ENCODE measurements at regions not wholly inside any gene's neighbourhood (a gene's known extent, or its start where the extent isn't known, plus 50 kb on each side); places are given as distances from the start of the nearest gene placed in this dataset.
"Not testable (repeated sequence)": the region's sequence is repeated elsewhere in the genome, so short reads cannot be mapped to it uniquely, and the experiment has no call there.

DNA sequence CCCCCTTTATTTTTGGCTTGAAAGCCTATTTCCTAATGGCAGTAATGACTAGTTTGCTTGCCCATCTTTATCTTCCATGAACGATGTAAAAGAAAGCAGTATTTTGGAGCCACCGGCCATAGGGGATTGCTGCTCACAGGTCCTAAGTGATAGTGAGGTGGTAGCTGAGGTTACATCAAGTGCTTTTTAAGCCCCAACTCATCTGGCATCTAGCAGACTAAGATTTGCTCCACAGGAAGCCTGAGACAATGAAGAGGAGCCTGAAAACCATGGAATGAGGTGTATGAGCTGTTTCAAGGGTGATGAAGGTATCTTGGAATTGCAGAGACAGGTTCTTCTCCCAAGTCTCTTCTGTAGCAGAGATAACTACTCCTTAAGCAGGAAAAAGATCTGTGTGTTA is 496.3 kb downstream of the XPNPEP1 start:
- no peak for DNase-seq (ENCODE audit: low read depth in 4 of 4, low spot score in 3 of 4)

GRCh38 chr10:109418795-109419194 is 504.5 kb downstream of the XPNPEP1 start:
- DNase-seq (ENCODE audit: low read depth in 4 of 4, low spot score in 3 of 4): no peak

GRCh38 chr10:109417803-109418202 is 505.5 kb downstream of the XPNPEP1 start:
- DNase-seq (ENCODE audit: low read depth in 4 of 4, low spot score in 3 of 4): no peak

DNA sequence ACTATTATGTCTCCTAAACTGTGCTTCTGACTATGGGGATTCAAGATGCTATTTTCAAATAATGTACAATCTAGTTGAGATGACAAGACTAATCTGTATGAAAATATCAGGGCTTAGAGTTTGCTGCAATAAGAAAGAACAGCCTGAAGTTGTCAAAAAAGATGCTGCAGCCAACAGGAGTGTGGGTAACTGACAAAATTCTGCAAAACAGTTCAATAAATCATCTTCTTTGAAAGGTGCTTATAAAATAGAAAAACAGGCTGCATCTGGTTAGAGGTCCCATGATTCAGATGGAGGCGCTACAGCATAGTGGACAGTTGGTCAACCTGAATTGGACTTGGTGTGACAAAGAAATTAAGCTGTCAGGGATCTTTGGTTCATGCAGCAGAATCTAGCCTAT is 511.0 kb downstream of the XPNPEP1 start:
- peak; percentile 5 to 15 (median 12) for DNase-seq (ENCODE audit: low read depth in 4 of 4, low spot score in 3 of 4)

DNA sequence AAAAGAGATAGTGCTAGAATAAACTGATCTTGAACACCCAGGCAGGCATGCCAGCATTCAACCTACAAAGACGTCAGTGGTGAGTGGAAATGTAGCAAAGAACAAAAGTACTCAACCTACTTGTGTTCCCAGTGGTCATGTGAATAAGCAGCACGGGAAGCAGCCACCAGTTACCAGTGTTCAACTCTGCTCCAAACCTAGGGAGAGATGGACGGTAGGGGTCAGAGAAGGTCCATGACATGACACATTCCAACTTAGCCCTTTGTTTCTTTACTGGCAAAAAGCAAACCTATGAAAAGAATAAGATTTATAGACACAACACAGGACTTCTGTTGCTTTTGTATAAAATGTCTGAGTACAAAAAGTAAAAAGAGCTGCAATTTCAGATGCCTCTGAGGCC is 511.4 kb downstream of the XPNPEP1 start:
- DNase-seq (ENCODE audit: low read depth in 4 of 4, low spot score in 3 of 4): peak; percentile 7 to 29 (median 14)

DNA sequence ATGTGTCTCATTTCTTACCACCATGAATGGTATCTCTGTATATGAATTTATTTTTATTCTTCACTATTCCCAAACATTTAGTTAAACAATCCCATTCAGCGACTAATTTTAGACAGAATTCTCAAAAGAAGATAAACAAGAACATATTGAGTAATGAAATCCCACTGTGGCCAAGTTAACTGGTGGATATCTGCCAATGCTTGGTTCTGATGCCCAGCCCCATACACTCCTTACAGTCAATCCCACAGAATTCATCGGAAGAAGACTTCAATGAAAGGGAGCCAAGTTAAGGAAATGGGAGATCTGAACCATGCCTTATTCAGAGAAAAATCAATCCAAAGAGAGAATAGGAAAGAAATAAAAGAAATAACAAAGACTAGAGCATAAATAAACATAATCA is 518.0 kb downstream of the XPNPEP1 start:
- no peak for DNase-seq (ENCODE audit: low read depth in 4 of 4, low spot score in 3 of 4)

- DNase-seq (ENCODE audit: low read depth in 4 of 4, low spot score in 3 of 4): no peak
Measured at GRCh38 chr10:109403551-109403950, 519.8 kb downstream of the XPNPEP1 start.

DNA sequence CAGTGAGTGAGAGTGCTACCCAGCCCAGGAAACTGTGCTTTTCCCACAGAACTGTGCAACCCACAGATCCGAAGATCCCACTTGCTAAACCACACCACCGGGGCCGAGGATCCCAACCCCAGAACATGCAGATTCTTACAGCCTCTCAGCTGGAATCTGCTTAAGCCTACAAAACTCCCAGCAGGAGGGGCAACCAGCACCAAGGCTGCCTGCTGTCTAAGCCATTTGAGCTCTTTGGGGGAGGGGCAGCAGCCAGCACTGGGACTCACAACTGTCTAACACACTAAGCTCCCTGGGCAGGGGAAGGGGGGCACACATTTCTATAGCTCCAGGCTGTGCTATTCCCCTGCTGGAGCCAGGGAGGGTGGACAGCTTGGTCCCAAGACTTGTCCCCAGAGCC is 529.9 kb downstream of the XPNPEP1 start:
- no peak for DNase-seq (ENCODE audit: low read depth in 4 of 4, low spot score in 3 of 4)

GRCh38 chr10:109386921-109387320 is 536.4 kb downstream of the XPNPEP1 start:
- no peak for DNase-seq (ENCODE audit: low read depth in 4 of 4, low spot score in 3 of 4)

GRCh38 chr10:109386101-109386500 is 537.2 kb downstream of the XPNPEP1 start:
- DNase-seq (ENCODE audit: low read depth in 4 of 4, low spot score in 3 of 4): no peak

DNA sequence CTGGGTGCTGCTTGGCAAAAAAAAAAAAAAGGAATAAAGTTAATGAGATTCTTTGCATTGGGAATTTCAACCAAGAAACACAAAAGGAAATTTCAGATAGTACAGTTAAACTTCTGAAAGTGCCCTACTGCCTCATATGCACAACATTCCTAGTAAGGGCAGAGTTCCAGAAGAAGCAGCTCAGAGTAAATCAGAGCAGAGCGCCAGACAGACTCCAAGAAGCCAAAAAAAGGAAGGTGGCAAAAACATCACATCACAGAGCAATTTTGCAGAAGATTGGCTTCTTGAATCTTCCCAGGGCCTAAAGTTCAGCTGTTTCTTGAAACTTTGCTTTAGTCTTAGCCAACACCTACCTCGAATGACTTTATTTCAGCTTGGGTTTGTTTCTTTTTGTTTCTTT is 544.1 kb downstream of the XPNPEP1 start:
- DNase-seq (ENCODE audit: low read depth in 4 of 4, low spot score in 3 of 4): no peak

- DNase-seq (ENCODE audit: low read depth in 4 of 4, low spot score in 3 of 4): no peak
Measured at GRCh38 chr10:109374215-109374614, 549.1 kb downstream of the XPNPEP1 start.

- DNase-seq (ENCODE audit: low read depth in 4 of 4, low spot score in 3 of 4): no peak
Measured at GRCh38 chr10:109359316-109359715, 564.0 kb downstream of the XPNPEP1 start.

DNA sequence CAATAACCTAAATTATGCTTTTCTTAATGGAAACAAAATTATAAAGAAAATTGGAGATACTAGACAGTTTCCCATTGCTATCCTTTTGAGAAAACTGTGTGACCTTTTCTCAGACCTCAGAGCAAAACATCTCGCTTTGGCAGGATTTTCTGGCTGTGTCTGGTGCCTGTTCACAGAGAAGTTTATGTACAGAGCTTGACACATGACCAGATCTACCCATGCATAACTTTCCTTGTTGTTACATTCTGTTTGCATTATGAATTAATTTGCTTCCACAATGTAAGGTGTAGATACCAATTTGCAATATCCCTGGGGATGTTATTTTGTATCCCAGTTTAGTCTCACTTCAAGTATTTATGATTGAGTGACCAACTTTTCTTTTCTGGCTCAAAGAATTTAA is 565.0 kb downstream of the XPNPEP1 start:
- peak in 1 of 4 donors; percentile 5 for DNase-seq (ENCODE audit: low read depth in 4 of 4, low spot score in 3 of 4)

DNA sequence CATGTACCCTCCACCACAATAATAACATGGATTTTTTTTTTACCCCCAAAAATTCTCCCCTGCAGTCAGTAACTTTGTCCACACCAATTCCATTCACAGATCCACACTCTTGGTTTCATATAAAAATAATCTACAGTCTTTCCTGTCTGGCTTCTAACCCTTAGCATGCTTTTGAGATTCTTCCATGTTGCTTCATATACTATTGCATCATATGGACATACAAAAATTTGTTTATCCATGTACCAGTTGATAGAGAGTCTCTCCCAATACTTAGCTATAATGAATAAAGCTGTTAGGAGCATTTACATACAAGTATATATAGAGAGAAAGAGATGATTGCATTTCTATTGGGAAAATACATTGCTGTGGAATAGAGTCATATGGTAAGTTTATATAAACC is 575.0 kb downstream of the XPNPEP1 start:
- no peak for DNase-seq (ENCODE audit: low read depth in 4 of 4, low spot score in 3 of 4)

DNA sequence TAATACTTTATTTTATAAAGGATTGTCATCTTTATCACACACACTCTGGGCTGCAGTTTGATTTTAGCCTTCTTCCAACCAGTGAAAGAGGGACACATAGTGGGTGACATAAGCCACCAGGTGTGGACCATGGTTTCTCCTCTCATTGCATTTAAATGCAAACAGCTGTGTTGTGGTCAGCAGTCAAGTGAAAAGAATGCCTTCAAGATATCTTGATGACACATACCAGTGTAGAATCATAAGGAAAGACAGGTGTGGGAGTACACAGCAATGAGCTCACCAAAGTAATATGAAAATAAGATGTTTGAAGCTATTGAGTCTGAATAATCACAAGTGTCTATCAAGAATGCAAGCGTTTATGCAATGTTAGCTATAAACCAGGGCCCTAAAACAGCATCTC is 580.0 kb downstream of the XPNPEP1 start:
- no peak for DNase-seq (ENCODE audit: low read depth in 4 of 4, low spot score in 3 of 4)

DNA sequence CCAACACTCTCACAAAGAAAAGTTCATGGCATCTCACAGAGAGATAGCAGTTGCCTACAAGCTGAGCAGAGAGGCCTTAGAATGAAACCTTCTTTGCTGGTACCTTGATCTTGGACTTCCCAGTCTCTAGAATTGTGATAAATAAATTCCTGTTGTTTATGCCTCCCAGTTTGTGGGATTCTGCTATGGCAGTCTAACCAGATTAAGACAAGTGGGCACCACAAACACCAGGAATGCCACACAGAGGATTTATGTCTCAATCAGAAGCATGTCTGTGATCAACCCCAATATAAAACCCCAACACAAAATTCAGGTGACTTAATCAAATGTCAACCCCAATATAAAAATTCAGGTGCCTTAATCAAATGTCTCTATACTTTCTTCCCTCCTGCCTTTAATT is 581.3 kb downstream of the XPNPEP1 start:
- no peak for DNase-seq (ENCODE audit: low read depth in 4 of 4, low spot score in 3 of 4)

DNA sequence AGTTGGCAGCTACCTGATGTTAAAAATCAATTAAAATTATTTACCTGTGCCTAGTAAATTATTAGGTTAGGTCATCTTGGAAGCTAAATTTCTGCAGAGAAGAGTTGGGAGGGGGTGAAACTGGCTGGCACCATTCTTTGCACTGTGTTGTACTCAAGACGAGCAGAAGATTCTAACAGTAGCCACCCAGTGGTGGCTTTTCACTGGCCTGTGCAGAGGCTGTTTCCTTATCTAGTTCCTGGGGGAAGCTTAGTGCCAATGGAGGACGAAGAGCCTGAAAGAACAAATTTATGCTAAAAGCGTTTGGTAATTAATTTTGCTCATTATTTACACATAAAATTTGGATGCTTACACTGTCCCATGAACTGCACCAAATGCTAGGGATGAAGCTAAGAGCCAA is 595.3 kb downstream of the XPNPEP1 start:
- DNase-seq (ENCODE audit: low read depth in 4 of 4, low spot score in 3 of 4): no peak

- no peak for DNase-seq (ENCODE audit: low read depth in 4 of 4, low spot score in 3 of 4)
Measured at GRCh38 chr10:109327266-109327665, 596.0 kb downstream of the XPNPEP1 start.

DNA sequence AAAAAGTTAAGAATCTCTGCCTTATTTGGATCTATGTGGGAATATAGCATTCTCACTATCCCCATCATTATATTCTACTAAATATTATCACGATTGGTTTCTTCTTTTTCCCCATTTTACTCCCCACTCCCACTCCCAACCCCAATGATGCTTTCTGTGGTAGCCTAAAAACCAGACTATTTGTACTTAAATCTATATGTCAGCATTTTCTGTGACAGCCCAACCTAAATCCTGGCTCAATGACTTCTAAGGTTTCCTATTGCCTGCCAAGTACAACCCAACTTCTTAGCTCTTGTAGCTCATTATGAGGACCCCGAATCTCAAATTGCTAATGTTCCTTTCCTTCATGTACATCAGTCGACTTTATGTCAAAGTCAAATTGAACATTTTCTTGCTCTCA is 598.6 kb downstream of the XPNPEP1 start:
- DNase-seq (ENCODE audit: low read depth in 4 of 4, low spot score in 3 of 4): no peak

DNA sequence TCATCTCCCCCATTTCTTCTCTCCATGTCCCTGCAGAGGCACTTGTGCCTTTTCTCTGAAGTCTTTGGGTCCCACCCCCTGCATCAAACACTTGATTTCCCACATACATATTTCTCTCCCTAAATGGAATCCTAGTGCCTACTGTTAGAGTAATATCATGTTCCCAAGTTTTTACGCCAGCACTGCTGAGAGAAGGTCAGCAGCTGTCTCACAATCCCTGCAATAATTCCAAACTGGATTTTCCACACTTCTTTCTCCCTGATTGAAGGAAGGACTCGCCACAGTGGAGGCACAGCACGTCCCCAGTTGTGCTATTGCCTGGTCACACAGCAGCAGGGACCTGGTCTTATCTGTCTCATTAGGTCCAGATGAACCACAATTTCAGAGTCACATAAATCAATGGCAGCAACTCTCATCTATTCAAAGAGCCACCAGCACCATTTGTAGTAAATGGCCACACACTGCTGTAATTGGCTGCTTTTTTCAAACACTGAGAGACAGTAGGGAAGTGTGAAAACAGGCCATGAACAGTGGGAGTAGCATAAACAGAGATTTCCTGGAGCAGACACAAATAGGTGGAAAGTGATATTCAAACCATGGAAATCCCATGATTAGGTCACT is 605.5 kb downstream of the XPNPEP1 start:
- no peak for DNase-seq (ENCODE audit: low read depth in 4 of 4, low spot score in 3 of 4)

GRCh38 chr10:109314016-109314415 is 609.3 kb downstream of the XPNPEP1 start:
- DNase-seq (ENCODE audit: low read depth in 4 of 4, low spot score in 3 of 4): not testable (repeated sequence)

GRCh38 chr10:109312555-109312954 is 610.8 kb downstream of the XPNPEP1 start:
- not testable (repeated sequence) for DNase-seq (ENCODE audit: low read depth in 4 of 4, low spot score in 3 of 4)
